Left ventricle myocardium inferior (tissue), 1 donor: ENCODE measurements at regions not wholly inside any gene's neighbourhood (a gene's known extent, or its start where the extent isn't known, plus 50 kb on each side); places are given as distances from the start of the nearest gene placed in this dataset.

Experiments
- DNase-seq: peaks from one replicate; pipeline ENCODE4 v3.0.0-alpha.2; 2020
- H3K27ac ChIP-seq: fragments of 200-600 bp; replicated peaks from 2 replicates; pipeline ENCODE4 v1.8.0; 2021
- H3K27me3 ChIP-seq: fragments of 200-600 bp; 2 replicates; pipeline ENCODE4 v1.8.0; 2021; ENCODE audit warnings: low read depth
- H3K36me3 ChIP-seq: fragments of 200-600 bp; 2 replicates; pipeline ENCODE4 v1.8.0; 2021
- H3K4me1 ChIP-seq: fragments of 200-600 bp; 2 replicates; pipeline ENCODE4 v1.8.0; 2021
- H3K4me3 ChIP-seq: fragments of 200-600 bp; 2 replicates; pipeline ENCODE4 v1.8.0; 2021; ENCODE audit warnings: mild to moderate bottlenecking, moderate library complexity
- H3K9me3 ChIP-seq: fragments of 200-600 bp; replicated peaks from 2 replicates; pipeline ENCODE4 v1.8.0; 2021
- CTCF ChIP-seq: fragments of 200-600 bp; IDR thresholded peaks from 2 replicates; pipeline ENCODE4 v1.8.0; 2021; ENCODE audit warnings: antibody characterized with exemption, mild to moderate bottlenecking, borderline replicate concordance
- intact Hi-C: fragments of 100-400 bp; cut with micrococcal nuclease; formaldehyde crosslinking; loops from one replicate; pipeline ENCODE4 v1.11.0; 2022
- donor health status: DM: no; HTN: yes; CAD: no; lungs with severe emphysema.

- H3K27me3 ChIP-seq: no peaks in the 10 kb centered on the region
- no peak overlapping the region for H3K4me3 ChIP-seq
- no peak for DNase-seq
- no peaks in the 10 kb centered on the region for H3K36me3 ChIP-seq
- H3K9me3 ChIP-seq: no peaks in the 10 kb centered on the region
- H3K4me1 ChIP-seq: no peaks in the 10 kb centered on the region
- intact Hi-C loops: no loop called here
- TF ChIP-seq CTCF: no peak
- no peak overlapping the region for H3K27ac ChIP-seq
These were observed 416.6 kb downstream of the PLCL1 start for GRCh38 chr2:198220763-198221610.

GRCh38 chr2:198219292-198219691, 414.9 kb downstream of the PLCL1 start:
- TF ChIP-seq CTCF: no peak
- no peaks in the 10 kb centered on the region for H3K27me3 ChIP-seq
- no peaks in the 10 kb centered on the region for H3K9me3 ChIP-seq
- no peaks in the 10 kb centered on the region for H3K36me3 ChIP-seq
- H3K4me3 ChIP-seq: no peak overlapping the region
- H3K27ac ChIP-seq: no peak overlapping the region
- intact Hi-C loops: no loop called here
- DNase-seq: no peak
- no peaks in the 10 kb centered on the region for H3K4me1 ChIP-seq

- H3K4me3 ChIP-seq: no peak overlapping the region
- H3K9me3 ChIP-seq: no peaks in the 10 kb centered on the region
- DNase-seq: no peak
- intact Hi-C loops: no loop called here
- TF ChIP-seq CTCF: no peak
- no peaks in the 10 kb centered on the region for H3K36me3 ChIP-seq
- no peaks in the 10 kb centered on the region for H3K27me3 ChIP-seq
- H3K27ac ChIP-seq: no peak overlapping the region
- no peaks in the 10 kb centered on the region for H3K4me1 ChIP-seq
These were observed 409.8 kb downstream of the PLCL1 start for GRCh38 chr2:198214114-198214596.

GRCh38 chr2:198213253-198213652, 408.9 kb downstream of the PLCL1 start:
- no peaks in the 10 kb centered on the region for H3K9me3 ChIP-seq
- H3K4me1 ChIP-seq: no peaks in the 10 kb centered on the region
- no peaks in the 10 kb centered on the region for H3K36me3 ChIP-seq
- no peaks in the 10 kb centered on the region for H3K27me3 ChIP-seq
- no peak overlapping the region for H3K4me3 ChIP-seq
- no peak for DNase-seq
- intact Hi-C loops: no loop called here
- no peak for TF ChIP-seq CTCF
- no peak overlapping the region for H3K27ac ChIP-seq

- no peaks in the 10 kb centered on the region for H3K36me3 ChIP-seq
- H3K4me1 ChIP-seq: no peaks in the 10 kb centered on the region
- DNase-seq: no peak
- intact Hi-C loops: no loop called here
- H3K4me3 ChIP-seq: no peak overlapping the region
- H3K9me3 ChIP-seq: no peaks in the 10 kb centered on the region
- H3K27ac ChIP-seq: no peak overlapping the region
- no peak for TF ChIP-seq CTCF
- H3K27me3 ChIP-seq: no peaks in the 10 kb centered on the region
These were observed 407.3 kb downstream of the PLCL1 start for GRCh38 chr2:198211706-198212105.
